HG02870 (cell line): ENCODE measurements at regions not wholly inside any gene's neighbourhood (a gene's known extent, or its start where the extent isn't known, plus 50 kb on each side); places are given as distances from the start of the nearest gene placed in this dataset.

Experiments
- ATAC-seq: cut with Tn5 transposase; IDR thresholded peaks from one replicate; pipeline ENCODE4 v1.9.1; 2021; ENCODE audit warnings: mild to moderate bottlenecking, moderate library complexity; ENCODE audit not compliant: unreplicated experiment

- ATAC-seq, result no peak
Observed at GRCh38 chr2:58686776-58687175, 445.7 kb upstream of the FANCL start.

GRCh38 chr2:58680755-58681310, 439.7 kb upstream of the FANCL start:
- ATAC-seq, result no peak

- no peak for ATAC-seq
Observed at GRCh38 chr2:58677748-58678147, 436.6 kb upstream of the FANCL start.

- ATAC-seq, result no peak
Observed at GRCh38 chr2:58671675-58672074, 430.6 kb upstream of the FANCL start.

GRCh38 chr2:58669998-58670397, 428.9 kb upstream of the FANCL start:
- ATAC-seq, result no peak

- no peak for ATAC-seq
Observed at GRCh38 chr2:58667137-58667774, 426.1 kb upstream of the FANCL start.

- ATAC-seq, result no peak
Observed at GRCh38 chr2:58666323-58666970, 425.3 kb upstream of the FANCL start.

GRCh38 chr2:58665154-58665553, 424.0 kb upstream of the FANCL start:
- ATAC-seq, result no peak

- ATAC-seq, result no peak
Observed at GRCh38 chr2:58664523-58665151, 423.5 kb upstream of the FANCL start.

GRCh38 chr2:58660046-58660445, 418.9 kb upstream of the FANCL start:
- no peak for ATAC-seq

GRCh38 chr2:58655152-58655551, 414.0 kb upstream of the FANCL start:
- ATAC-seq, result no peak

GRCh38 chr2:58651930-58652329, 410.8 kb upstream of the FANCL start:
- ATAC-seq, result no peak

GRCh38 chr2:58650781-58651180, 409.7 kb upstream of the FANCL start:
- no peak for ATAC-seq

GRCh38 chr2:58649756-58650155, 408.6 kb upstream of the FANCL start:
- ATAC-seq, result no peak

- ATAC-seq, result no peak
Observed at GRCh38 chr2:58645017-58645416, 403.9 kb upstream of the FANCL start.

GRCh38 chr2:58644451-58644850, 403.3 kb upstream of the FANCL start:
- ATAC-seq, result no peak

- ATAC-seq, result no peak
Observed at GRCh38 chr2:58641001-58641400, 399.9 kb upstream of the FANCL start.

GRCh38 chr2:58640042-58640441, 398.9 kb upstream of the FANCL start:
- ATAC-seq, result no peak

- ATAC-seq, result no peak
Observed at GRCh38 chr2:58638256-58638805, 397.2 kb upstream of the FANCL start.

- ATAC-seq, result no peak
Observed at GRCh38 chr2:58636872-58637271, 395.7 kb upstream of the FANCL start.

GRCh38 chr2:58635801-58636375, 394.8 kb upstream of the FANCL start:
- ATAC-seq, result no peak
